ENCODE measurements at regions not wholly inside any gene's neighbourhood (a gene's known extent, or its start where the extent isn't known, plus 50 kb on each side); places are given as distances from the start of the nearest gene placed in this dataset.

- TF ChIP-seq, protein P1, sequence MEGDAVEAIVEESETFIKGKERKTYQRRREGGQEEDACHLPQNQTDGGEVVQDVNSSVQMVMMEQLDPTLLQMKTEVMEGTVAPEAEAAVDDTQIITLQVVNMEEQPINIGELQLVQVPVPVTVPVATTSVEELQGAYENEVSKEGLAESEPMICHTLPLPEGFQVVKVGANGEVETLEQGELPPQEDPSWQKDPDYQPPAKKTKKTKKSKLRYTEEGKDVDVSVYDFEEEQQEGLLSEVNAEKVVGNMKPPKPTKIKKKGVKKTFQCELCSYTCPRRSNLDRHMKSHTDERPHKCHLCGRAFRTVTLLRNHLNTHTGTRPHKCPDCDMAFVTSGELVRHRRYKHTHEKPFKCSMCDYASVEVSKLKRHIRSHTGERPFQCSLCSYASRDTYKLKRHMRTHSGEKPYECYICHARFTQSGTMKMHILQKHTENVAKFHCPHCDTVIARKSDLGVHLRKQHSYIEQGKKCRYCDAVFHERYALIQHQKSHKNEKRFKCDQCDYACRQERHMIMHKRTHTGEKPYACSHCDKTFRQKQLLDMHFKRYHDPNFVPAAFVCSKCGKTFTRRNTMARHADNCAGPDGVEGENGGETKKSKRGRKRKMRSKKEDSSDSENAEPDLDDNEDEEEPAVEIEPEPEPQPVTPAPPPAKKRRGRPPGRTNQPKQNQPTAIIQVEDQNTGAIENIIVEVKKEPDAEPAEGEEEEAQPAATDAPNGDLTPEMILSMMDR (IDR thresholded peaks at IDR 0.05), result no peak
- no peak for TF ChIP-seq POLR2A (IDR thresholded peaks at IDR 0.05)
Measured at GRCh38 chr4:154086247-154086646, 297.4 kb upstream of the SFRP2 start.
